OCI-LY7 (cell line): ENCODE measurements at regions not wholly inside any gene's neighbourhood (a gene's known extent, or its start where the extent isn't known, plus 50 kb on each side); places are given as distances from the start of the nearest gene placed in this dataset.

Experiments used
- BruUV-seq: library from RNA; stranded (reverse); fragments of 400-500 nt; replicated peaks from 2 replicates; lab custom pipeline; 2021; lab: Mats Ljungman, UMichigan
- CTCF ChIA-PET: fragments of 300-600 bp; sonication (Branson Sonifier 250); formaldehyde crosslinking; loops from one replicate; lab custom pipeline; 2022; ENCODE audit warnings: antibody characterized with exemption; ENCODE audit not compliant: unreplicated experiment; lab: Charles Lee
- POLR2A ChIA-PET: fragments of 300-600 bp; sonication (Branson Sonifier 250); formaldehyde crosslinking; loops from one replicate; lab custom pipeline; 2022; ENCODE audit warnings: antibody characterized with exemption; lab: Charles Lee
- DNase-seq: peaks from one replicate; pipeline ENCODE4 v3.0.0-alpha.2; 2015; ENCODE audit warnings: low spot score
- H2AFZ ChIP-seq: fragments of 200-600 bp; sonication (generic), shearing (Covaris generic); 2 replicates; pipeline ENCODE4 v1.6.1; 2014; ENCODE audit warnings: mild to moderate bottlenecking, antibody characterized with exemption, low read length, moderate library complexity
- H3K27ac ChIP-seq: fragments of 200-600 bp; sonication (generic); 2 replicates; pipeline ENCODE4 v1.5.1; 2014; ENCODE audit warnings: mixed run types, low read depth, mild to moderate bottlenecking, moderate library complexity, low read length, inconsistent platforms; ENCODE audit not compliant: poor library complexity, severe bottlenecking
- H3K36me3 ChIP-seq: fragments of 200-600 bp; sonication (generic); 2 replicates; pipeline ENCODE4 v1.6.1; 2014; ENCODE audit warnings: mild to moderate bottlenecking, antibody characterized with exemption, low read length, moderate library complexity, mixed read lengths; ENCODE audit not compliant: insufficient read depth
- H3K4me1 ChIP-seq: fragments of 200-600 bp; sonication (generic); 2 replicates; pipeline ENCODE4 v1.5.1; 2014; ENCODE audit warnings: mild to moderate bottlenecking, low read length; ENCODE audit not compliant: insufficient read depth, poor library complexity, severe bottlenecking
- H3K4me2 ChIP-seq: fragments of 200-600 bp; sonication (generic); 2 replicates; pipeline ENCODE4 v1.6.1; 2014; ENCODE audit warnings: mild to moderate bottlenecking, low read length
- H3K4me3 ChIP-seq: fragments of 200-600 bp; sonication (generic); 2 replicates; pipeline ENCODE4 v1.5.1; 2014; ENCODE audit warnings: mild to moderate bottlenecking, low read depth, low read length; ENCODE audit not compliant: poor library complexity, severe bottlenecking
- H3K79me2 ChIP-seq: fragments of 200-600 bp; sonication (generic); 2 replicates; pipeline ENCODE4 v1.6.1; 2016; ENCODE audit warnings: low read depth, mild to moderate bottlenecking, low read length, moderate library complexity, mixed read lengths; ENCODE audit not compliant: insufficient read depth
- H3K9me2 ChIP-seq: fragments of 200-600 bp; sonication (generic); 2 replicates; pipeline ENCODE4 v1.6.1; 2016; ENCODE audit warnings: mild to moderate bottlenecking, low read length, mixed read lengths; ENCODE audit not compliant: insufficient read depth
- H3K9me3 ChIP-seq: fragments of 200-600 bp; sonication (generic); 2 replicates; pipeline ENCODE4 v1.6.1; 2014; ENCODE audit warnings: mild to moderate bottlenecking, mixed run types, low read length, mixed read lengths
- H4K20me1 ChIP-seq: fragments of 200-600 bp; sonication (generic); 2 replicates; pipeline ENCODE4 v1.6.1; 2014; ENCODE audit warnings: mild to moderate bottlenecking, antibody characterized with exemption, low read length, moderate library complexity, mixed read lengths; ENCODE audit not compliant: insufficient read depth
- CTCF ChIP-seq: fragments of 200-600 bp; sonication (generic); conservative IDR thresholded peaks from 2 replicates; pipeline ENCODE4 v1.5.1; 2014; ENCODE audit warnings: mild to moderate bottlenecking, antibody characterized with exemption, low read length, moderate library complexity, mixed read lengths
- EZH2phosphoT487 ChIP-seq: fragments of 200-600 bp; sonication (generic); IDR thresholded peaks from 2 replicates; pipeline ENCODE4 v1.6.1; 2018; ENCODE audit warnings: low read depth, borderline replicate concordance, mild to moderate bottlenecking, mixed run types, antibody characterized with exemption, low read length, moderate library complexity, mixed read lengths
- intact Hi-C: fragments of 100-400 bp; cut with micrococcal nuclease; formaldehyde crosslinking; loops from one replicate; pipeline ENCODE4 v1.10.0; 2022; ENCODE audit not compliant: unreplicated experiment

GRCh38 chr17:77867976-77868713 is 90.4 kb upstream of the TNRC6C start:
- POLR2A ChIA-PET, result interaction anchor here (1.4 to 4.4 kb wide), 3 partner anchors 9 to 90 kb away, joined by 5 to 38 read pairs (median 19); partner anchors contain the start of gene TNRC6C
- peak overlapping the region; percentile 78 for H3K4me2 ChIP-seq

GRCh38 chr17:77869041-77869599 is 89.4 kb upstream of the TNRC6C start:
- BruUV-seq, result no TSS peak
- H3K4me3 ChIP-seq, result peak overlapping the region; percentile 61
- H2AFZ ChIP-seq, result peak overlapping the region; percentile 72; the same call in 1 of the 2 replicates
- peak overlapping the region; percentile 86 for H3K27ac ChIP-seq
- no peaks in the 10 kb centered on the region for H3K9me3 ChIP-seq
- H4K20me1 ChIP-seq, result no peaks in the 10 kb centered on the region
- no peaks in the 10 kb centered on the region for H3K9me2 ChIP-seq
- intact Hi-C loops, result loop anchor here (1.0 to 10.0 kb wide), 5 partner anchors 12 to 784 kb away; partner anchors contain the start of gene TNRC6C
- TF ChIP-seq CTCF (no peak), EZH2phosphoT487 (no peak)
- peak overlapping the region; percentile 78 for H3K4me2 ChIP-seq
- ChIA-PET CTCF (interaction anchor here (0.5 kb wide), 1 partner anchor 23 kb away, joined by 3 read pairs; no protein-coding TSS in a partner anchor), POLR2A (interaction anchor here (0.7 to 4.4 kb wide), 12 partner anchors 8 to 93 kb away, joined by 3 to 38 read pairs (median 4); partner anchors contain the start of gene TNRC6C)
- H3K36me3 ChIP-seq, result no peaks in the 10 kb centered on the region
- DNase-seq, result no peak
- H3K4me1 ChIP-seq, result peaks cover 87% of the 10 kb centered on the region
- no peaks in the 10 kb centered on the region for H3K79me2 ChIP-seq

More at GRCh38 chr17:77867976-77868713, 90.4 kb upstream of the TNRC6C start:
- no peak for DNase-seq
- Histone ChIP-seq H3K9me3 (no peaks in the 10 kb centered on the region), H3K9me2 (no peaks in the 10 kb centered on the region), H4K20me1 (no peaks in the 10 kb centered on the region), H2AFZ (no peak overlapping the region), H3K36me3 (no peaks in the 10 kb centered on the region), H3K79me2 (no peaks in the 10 kb centered on the region), H3K4me1 (peaks cover 79% of the 10 kb centered on the region), H3K27ac (peak overlapping the region; percentile 86), H3K4me3 (peak overlapping the region; percentile 61)
- no TSS peak for BruUV-seq
- TF ChIP-seq EZH2phosphoT487 (no peak), CTCF (no peak)
- CTCF ChIA-PET, result no interaction called here
- intact Hi-C loops, result loop anchor here (10.0 kb wide), 2 partner anchors 543 to 783 kb away; no protein-coding TSS in a partner anchor
